ENCODE measurements at regions not wholly inside any gene's neighbourhood (a gene's known extent, or its start where the extent isn't known, plus 50 kb on each side); places are given as distances from the start of the nearest gene placed in this dataset.

GRCh38 chr21:16304174-16305095 is 574.7 kb downstream of the USP25 start:
- intact Hi-C loops (cut with micrococcal nuclease): no loop called here

GRCh38 chr21:16305686-16306085 is 575.9 kb downstream of the USP25 start:
- intact Hi-C loops (cut with micrococcal nuclease): no loop called here

GRCh38 chr21:16307256-16307655 is 577.5 kb downstream of the USP25 start:
- intact Hi-C loops (cut with micrococcal nuclease): no loop called here

GRCh38 chr21:16308269-16308668 is 578.5 kb downstream of the USP25 start:
- intact Hi-C loops (cut with micrococcal nuclease): no loop called here

GRCh38 chr21:16309250-16309971 is 579.6 kb downstream of the USP25 start:
- intact Hi-C loops (cut with micrococcal nuclease): no loop called here

GRCh38 chr21:16310176-16310575 is 580.4 kb downstream of the USP25 start:
- intact Hi-C loops (cut with micrococcal nuclease): no loop called here

GRCh38 chr21:16311229-16311628 is 581.4 kb downstream of the USP25 start:
- intact Hi-C loops (cut with micrococcal nuclease): no loop called here

GRCh38 chr21:16312321-16312720 is 582.5 kb downstream of the USP25 start:
- intact Hi-C loops (cut with micrococcal nuclease): no loop called here

- intact Hi-C loops (cut with micrococcal nuclease): no loop called here
Measured at GRCh38 chr21:16315223-16315622, 585.4 kb downstream of the USP25 start.

GRCh38 chr21:16318651-16319300 is 589.0 kb downstream of the USP25 start:
- intact Hi-C loops (cut with micrococcal nuclease): no loop called here

GRCh38 chr21:16320110-16320509 is 590.3 kb downstream of the USP25 start:
- intact Hi-C loops (cut with micrococcal nuclease): no loop called here

- intact Hi-C loops (cut with micrococcal nuclease): no loop called here
Measured at GRCh38 chr21:16322454-16322853, 592.7 kb downstream of the USP25 start.

- intact Hi-C loops (cut with micrococcal nuclease): no loop called here
Measured at GRCh38 chr21:16323596-16323995, 593.8 kb downstream of the USP25 start.

GRCh38 chr21:16324630-16325029 is 594.8 kb downstream of the USP25 start:
- intact Hi-C loops (cut with micrococcal nuclease): no loop called here

GRCh38 chr21:16330082-16330907 is 600.5 kb downstream of the USP25 start:
- intact Hi-C loops (cut with micrococcal nuclease): loop anchor here (1.0 to 5.0 kb wide), 2 partner anchors 248 to 1928 kb away; no protein-coding TSS in a partner anchor

GRCh38 chr21:16330908-16331268 is 601.1 kb downstream of the USP25 start:
- intact Hi-C loops (cut with micrococcal nuclease): loop anchor here (1.0 to 5.0 kb wide), 2 partner anchors 249 to 1929 kb away; no protein-coding TSS in a partner anchor

- intact Hi-C loops (cut with micrococcal nuclease): no loop called here
Measured at GRCh38 chr21:16337266-16337665, 607.5 kb downstream of the USP25 start.

- intact Hi-C loops (cut with micrococcal nuclease): no loop called here
Measured at GRCh38 chr21:16342932-16343331, 613.1 kb downstream of the USP25 start.

GRCh38 chr21:16343776-16344175 is 614.0 kb downstream of the USP25 start:
- intact Hi-C loops (cut with micrococcal nuclease): no loop called here

- intact Hi-C loops (cut with micrococcal nuclease): no loop called here
Measured at GRCh38 chr21:16345757-16346156, 616.0 kb downstream of the USP25 start.

- intact Hi-C loops (cut with micrococcal nuclease): no loop called here
Measured at GRCh38 chr21:16347223-16347622, 617.4 kb downstream of the USP25 start.
